ENCODE measurements at regions not wholly inside any gene's neighbourhood (a gene's known extent, or its start where the extent isn't known, plus 50 kb on each side); places are given as distances from the start of the nearest gene placed in this dataset.

- DNase-seq (ENCODE audit: low read depth in 2 of 2, low spot score in 1 of 2): no peak
Measured at GRCh38 chr1:193791746-193792145, 605.3 kb upstream of the B3GALT2 start.

DNA sequence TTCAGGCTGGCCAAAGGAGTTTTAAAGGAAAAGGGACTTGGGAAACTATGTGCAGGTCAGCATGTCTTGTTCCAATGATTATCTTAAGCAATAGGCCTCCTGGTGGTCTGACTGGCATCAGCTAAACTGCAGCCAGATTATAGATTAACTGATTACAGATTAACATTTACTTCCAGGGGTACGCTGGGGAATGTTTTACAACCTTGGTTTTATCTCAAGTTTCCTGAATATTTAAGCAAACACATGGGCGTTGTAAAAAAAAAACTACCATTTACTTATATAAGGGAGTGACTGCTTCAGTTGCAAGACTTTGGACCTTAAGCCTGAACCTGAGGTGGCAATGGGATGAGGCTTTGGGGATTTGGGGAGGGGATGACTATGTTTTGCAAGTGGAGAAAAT is 600.6 kb upstream of the B3GALT2 start:
- no peak for DNase-seq (ENCODE audit: low read depth in 2 of 2, low spot score in 1 of 2)

DNA sequence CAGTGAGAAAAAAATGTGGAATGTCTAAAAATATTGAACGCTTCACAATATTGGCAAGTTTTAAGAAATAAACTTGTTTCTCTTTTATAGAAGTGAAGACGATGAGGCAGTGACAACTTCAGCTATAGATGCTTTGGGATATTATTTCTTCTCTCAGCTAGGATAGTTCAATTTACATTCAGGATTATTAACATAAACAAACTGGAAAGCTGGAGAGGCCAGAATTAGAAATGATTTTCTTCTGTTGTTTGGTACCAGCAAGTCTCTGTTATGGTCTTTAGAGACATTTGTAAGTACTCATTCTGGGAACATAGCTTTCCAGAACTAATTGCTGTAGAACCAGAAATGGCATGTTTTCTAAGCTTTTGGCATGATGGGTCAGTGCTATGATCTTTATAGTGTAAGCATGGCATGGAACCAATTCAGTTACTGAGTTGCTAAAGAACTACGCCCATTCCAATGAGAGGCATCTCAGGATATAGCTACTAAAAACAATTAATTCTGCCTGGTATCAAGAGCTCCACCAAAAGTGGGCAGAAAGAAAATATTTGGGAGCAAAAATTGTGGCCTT is 599.5 kb upstream of the B3GALT2 start:
- DNase-seq (ENCODE audit: low read depth in 2 of 2, low spot score in 1 of 2): no peak

GRCh38 chr1:193774536-193775323 is 588.3 kb upstream of the B3GALT2 start:
- DNase-seq (ENCODE audit: low read depth in 2 of 2, low spot score in 1 of 2): no peak

DNA sequence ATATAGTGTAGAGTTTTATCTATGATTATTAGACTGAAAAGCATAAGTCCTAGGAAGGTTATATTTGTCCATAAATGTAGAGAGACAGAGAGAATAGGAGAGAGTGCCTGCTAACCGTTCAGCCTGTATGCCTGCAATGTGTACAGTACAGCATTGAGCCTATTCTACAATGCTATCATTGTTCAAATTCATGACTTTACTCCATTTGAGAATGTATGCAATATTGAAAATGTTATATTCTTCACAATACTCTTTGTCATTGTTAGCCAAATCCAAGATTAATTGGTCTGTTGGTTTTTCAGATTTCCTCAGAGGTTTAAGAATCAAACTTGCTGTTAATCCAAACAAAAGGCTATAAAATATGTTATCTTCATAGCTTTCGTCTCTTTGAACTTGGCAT is 585.2 kb upstream of the B3GALT2 start:
- no peak for DNase-seq (ENCODE audit: low read depth in 2 of 2, low spot score in 1 of 2)

DNA sequence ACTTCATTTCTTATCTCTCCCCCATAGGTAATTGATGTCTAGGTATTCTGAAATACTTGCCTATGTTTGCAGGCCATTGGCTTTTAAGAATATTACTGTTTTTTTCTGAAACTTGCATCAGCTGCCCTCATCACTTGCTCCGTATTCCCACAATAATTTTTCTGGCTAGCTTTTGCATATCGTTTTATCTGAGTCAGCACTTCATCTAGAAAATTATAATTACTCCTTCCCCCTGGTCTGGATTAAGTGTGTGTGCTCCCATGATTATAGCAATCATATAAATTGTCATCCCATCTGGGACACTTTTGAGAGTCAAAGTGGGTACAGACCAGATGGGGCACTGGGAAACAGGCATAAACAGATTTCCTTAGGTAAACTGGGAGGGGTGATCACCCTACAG is 583.2 kb upstream of the B3GALT2 start:
- DNase-seq (ENCODE audit: low read depth in 2 of 2, low spot score in 1 of 2): no peak

GRCh38 chr1:193767886-193768285 is 581.5 kb upstream of the B3GALT2 start:
- no peak for DNase-seq (ENCODE audit: low read depth in 2 of 2, low spot score in 1 of 2)

GRCh38 chr1:193766329-193766728 is 579.9 kb upstream of the B3GALT2 start:
- DNase-seq (ENCODE audit: low read depth in 2 of 2, low spot score in 1 of 2): no peak

DNA sequence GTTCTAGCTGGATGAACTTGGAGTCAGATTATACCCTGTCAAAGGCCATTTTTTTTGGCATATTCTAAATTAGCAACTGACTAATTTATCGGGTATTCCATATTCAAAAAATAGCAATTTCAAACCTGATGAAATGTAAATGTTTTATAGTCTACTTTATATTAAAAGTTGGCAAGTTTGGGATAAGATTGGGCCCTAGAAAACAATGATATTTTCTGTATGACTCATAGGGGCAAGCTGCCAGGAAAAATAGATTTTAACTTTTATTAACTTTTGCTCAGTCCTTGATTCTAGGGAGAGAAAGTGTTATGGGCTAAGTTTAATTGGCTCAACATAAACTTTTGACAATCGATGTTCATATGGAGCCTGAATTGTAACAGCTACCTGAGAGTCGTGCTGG is 576.9 kb upstream of the B3GALT2 start:
- no peak for DNase-seq (ENCODE audit: low read depth in 2 of 2, low spot score in 1 of 2)

DNA sequence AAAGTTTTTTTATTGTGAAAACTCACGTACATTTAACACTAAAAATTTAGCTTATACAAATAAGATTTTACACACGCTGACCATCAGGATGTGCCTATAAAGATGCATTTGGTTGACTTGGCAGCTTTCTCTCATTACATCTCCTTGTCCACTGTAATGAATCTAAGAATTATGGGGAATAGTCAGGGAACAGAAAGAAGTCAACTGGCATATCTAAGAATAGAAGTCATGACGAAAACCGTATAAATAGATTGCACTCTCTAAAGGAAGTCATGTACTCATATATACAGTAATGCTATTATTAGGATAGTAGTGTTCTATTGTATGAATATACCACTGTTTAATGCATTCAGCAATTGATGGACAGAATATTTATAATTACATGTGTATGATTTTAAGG is 575.8 kb upstream of the B3GALT2 start:
- no peak for DNase-seq (ENCODE audit: low read depth in 2 of 2, low spot score in 1 of 2)

DNA sequence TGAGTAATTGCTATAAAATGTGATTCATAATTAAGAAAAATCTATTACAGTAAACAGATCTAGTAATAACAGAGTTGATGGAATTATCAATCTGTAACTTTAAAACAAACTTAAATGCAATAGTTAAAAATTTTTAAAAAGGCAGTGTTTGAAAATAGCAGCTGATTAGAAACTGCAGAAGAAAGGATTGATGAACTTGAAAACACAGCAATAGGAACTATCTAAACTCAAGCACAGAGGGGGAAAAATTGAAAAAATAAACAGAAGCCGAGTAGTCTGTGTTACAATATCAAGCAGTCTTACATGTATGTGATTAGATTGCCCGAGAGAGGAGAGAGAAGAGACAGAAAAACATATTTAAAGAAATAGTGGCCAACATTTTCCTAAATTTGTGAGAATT is 569.0 kb upstream of the B3GALT2 start:
- no peak for DNase-seq (ENCODE audit: low read depth in 2 of 2, low spot score in 1 of 2)

DNA sequence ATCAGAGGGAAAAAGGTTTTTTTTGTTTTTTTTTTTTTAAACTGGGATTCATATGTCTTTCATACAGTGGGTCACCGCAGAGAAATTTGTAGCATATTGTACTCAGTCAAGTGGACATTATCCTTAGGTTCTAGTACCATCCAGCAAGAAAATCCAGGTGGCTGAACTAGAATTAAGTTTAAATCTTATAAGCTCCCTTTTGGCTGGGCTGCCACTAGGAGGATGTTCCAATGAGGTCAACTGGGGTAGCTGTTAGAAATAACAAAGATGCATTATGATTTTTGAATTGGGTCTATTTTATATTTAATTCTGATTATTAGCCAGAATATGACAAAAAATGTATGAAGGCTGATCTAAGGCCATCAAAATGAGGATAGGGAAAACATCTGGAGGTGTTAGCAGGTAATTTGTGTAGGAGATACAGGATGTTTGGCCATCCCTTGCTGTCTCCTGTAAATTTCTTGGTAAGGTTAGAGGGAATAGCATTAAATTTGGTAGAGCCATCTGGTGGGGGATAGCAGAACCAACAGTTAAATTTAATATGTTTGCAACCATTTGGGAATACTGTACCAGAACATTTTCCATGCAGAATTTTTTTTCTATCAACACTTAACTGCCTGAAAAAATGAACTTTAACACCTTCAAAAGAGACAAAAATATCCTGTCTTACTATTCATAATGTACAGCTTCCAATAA is 568.5 kb upstream of the B3GALT2 start:
- no peak for DNase-seq (ENCODE audit: low read depth in 2 of 2, low spot score in 1 of 2)

- no peak for DNase-seq (ENCODE audit: low read depth in 2 of 2, low spot score in 1 of 2)
Measured at GRCh38 chr1:193754151-193754550, 567.7 kb upstream of the B3GALT2 start.

DNA sequence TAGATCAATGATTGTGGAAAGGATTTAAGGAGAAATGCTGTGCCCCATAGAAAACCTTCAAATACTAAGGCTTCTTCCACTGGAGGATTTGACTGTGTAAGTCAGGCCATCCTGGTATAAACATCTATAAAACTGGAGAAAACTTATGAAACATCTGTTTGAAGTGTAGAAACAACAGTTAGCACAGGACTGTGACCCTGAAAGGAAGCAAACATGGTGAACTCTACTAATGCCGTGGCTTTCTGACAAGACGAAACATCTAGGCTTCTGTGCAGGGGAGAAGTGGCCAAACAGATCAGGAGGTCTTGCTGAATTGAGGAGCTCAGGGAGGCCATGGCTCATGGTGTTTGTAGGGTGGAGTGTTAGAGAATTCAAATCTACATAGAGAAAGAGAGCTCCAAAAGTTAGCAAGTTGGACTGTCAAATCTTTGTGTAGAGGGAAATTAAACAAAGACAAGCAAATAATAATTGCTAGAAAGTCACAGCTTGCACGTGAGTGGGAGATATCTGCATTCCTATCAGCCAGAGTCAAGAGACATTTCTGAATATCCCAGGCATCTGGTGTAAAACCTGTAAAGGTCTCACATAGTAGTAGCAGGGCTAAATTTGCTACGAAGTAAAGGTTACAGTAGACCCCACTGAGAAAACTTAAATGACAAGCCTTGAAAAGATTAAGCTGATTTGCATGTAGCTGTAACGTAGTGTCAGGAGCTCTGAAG is 566.8 kb upstream of the B3GALT2 start:
- no peak for DNase-seq (ENCODE audit: low read depth in 2 of 2, low spot score in 1 of 2)

GRCh38 chr1:193749868-193750267 is 563.5 kb upstream of the B3GALT2 start:
- DNase-seq (ENCODE audit: low read depth in 2 of 2, low spot score in 1 of 2): no peak

GRCh38 chr1:193747579-193747978 is 561.2 kb upstream of the B3GALT2 start:
- no peak for DNase-seq (ENCODE audit: low read depth in 2 of 2, low spot score in 1 of 2)

GRCh38 chr1:193741228-193741627 is 554.8 kb upstream of the B3GALT2 start:
- no peak for DNase-seq (ENCODE audit: low read depth in 2 of 2, low spot score in 1 of 2)

GRCh38 chr1:193740762-193741161 is 554.3 kb upstream of the B3GALT2 start:
- no peak for DNase-seq (ENCODE audit: low read depth in 2 of 2, low spot score in 1 of 2)

DNA sequence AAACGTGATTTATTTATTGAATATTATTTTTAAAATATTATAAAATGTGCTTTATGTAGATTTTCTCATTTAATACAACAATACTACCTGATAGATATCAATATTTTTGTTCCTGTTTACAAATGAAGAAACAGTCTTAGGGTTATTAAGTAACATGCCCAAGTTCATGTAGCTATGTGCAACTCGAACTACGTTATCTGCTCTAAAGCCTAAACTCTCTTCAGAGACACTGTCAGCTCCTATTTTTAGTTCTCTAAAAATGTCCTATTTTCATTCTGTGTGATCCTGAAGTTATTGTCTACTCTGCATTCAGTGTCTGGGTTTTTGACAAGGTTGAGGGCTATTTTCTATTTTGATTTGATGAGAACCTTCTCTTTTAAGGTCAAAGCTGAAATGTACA is 550.1 kb upstream of the B3GALT2 start:
- no peak for DNase-seq (ENCODE audit: low read depth in 2 of 2, low spot score in 1 of 2)

- DNase-seq (ENCODE audit: low read depth in 2 of 2, low spot score in 1 of 2): no peak
Measured at GRCh38 chr1:193733674-193734073, 547.3 kb upstream of the B3GALT2 start.

- no peak for DNase-seq (ENCODE audit: low read depth in 2 of 2, low spot score in 1 of 2)
Measured at GRCh38 chr1:193730017-193730416, 543.6 kb upstream of the B3GALT2 start.

- DNase-seq (ENCODE audit: low read depth in 2 of 2, low spot score in 1 of 2): no peak
Measured at GRCh38 chr1:193729429-193729828, 543.0 kb upstream of the B3GALT2 start.
